HG02763 (cell line): ENCODE measurements at regions not wholly inside any gene's neighbourhood (a gene's known extent, or its start where the extent isn't known, plus 50 kb on each side); places are given as distances from the start of the nearest gene placed in this dataset.

Experiments used
- ATAC-seq: cut with Tn5 transposase; IDR thresholded peaks from one replicate; pipeline ENCODE4 v1.9.1; 2021; ENCODE audit warnings: mild to moderate bottlenecking, moderate library complexity; ENCODE audit not compliant: unreplicated experiment

DNA sequence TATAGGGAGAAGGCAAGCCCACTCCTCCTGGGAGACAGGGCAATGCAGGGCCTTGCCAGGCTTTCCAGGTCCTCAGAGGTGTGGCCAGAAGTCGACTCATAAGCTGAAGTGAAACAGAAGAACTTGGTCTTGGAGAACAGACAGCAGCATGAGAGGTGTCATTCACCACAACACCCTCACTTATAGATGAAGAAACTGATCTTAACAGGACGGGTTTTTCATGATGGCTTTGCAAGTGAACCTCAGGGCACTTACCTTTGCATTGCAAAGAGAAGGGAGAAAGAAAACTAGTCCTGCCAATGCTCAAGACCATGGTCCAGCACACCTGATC is 198.8 kb downstream of the CYRIA start:
- ATAC-seq = no peak

GRCh38 chr2:16466133-16466820 is 199.4 kb downstream of the CYRIA start:
- no peak for ATAC-seq

GRCh38 chr2:16464641-16465040 is 201.0 kb downstream of the CYRIA start:
- no peak for ATAC-seq

GRCh38 chr2:16462958-16463357 is 202.7 kb downstream of the CYRIA start:
- no peak for ATAC-seq

DNA sequence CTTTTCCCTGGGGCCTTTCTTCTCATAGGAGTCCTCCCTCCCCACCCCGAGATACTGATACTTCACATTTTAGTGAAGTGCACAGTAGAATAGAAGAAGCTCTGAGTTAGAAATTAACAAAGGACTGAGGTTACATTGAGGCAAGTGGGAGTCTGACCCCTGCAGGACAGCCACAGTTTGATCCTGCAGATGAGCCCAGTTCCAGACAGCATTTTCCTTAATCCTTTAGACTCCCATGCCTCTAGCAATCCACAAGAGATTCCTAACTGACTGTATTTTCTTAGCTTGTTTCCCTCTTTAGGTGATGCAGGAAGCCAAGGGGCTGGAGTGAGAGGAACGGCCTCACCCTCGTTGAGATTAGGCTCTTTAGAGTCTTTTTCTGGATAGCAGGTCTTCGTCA is 204.0 kb downstream of the CYRIA start:
- ATAC-seq = no peak

- ATAC-seq = no peak
Measured at GRCh38 chr2:16459606-16460005, 206.0 kb downstream of the CYRIA start.

- ATAC-seq = no peak
Measured at GRCh38 chr2:16454621-16455020, 211.0 kb downstream of the CYRIA start.

GRCh38 chr2:16452123-16452522 is 213.5 kb downstream of the CYRIA start:
- no peak for ATAC-seq

- ATAC-seq = no peak
Measured at GRCh38 chr2:16446706-16447105, 218.9 kb downstream of the CYRIA start.

- ATAC-seq = no peak
Measured at GRCh38 chr2:16442971-16443370, 222.7 kb downstream of the CYRIA start.

DNA sequence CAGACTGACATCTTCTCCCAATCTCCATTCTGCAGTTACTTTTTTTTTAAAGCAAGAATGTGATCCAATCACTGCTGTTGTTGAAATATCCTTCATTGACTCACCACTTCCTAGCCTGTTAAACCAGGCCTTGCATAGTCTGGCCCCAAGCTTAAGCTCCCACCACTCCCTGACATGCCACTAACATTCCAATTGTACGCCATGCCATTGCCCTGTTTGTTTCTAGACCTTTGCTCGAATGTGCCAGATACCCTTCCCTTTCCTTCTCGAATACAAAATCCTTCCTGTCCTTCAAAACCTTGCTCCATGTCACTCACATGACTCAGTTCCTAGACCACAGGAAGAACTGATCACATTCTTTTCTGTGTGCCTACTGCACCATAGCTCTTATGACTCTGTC is 224.2 kb downstream of the CYRIA start:
- no peak for ATAC-seq

- no peak for ATAC-seq
Measured at GRCh38 chr2:16440898-16441297, 224.7 kb downstream of the CYRIA start.

- ATAC-seq = no peak
Measured at GRCh38 chr2:16438613-16439321, 226.9 kb downstream of the CYRIA start.

DNA sequence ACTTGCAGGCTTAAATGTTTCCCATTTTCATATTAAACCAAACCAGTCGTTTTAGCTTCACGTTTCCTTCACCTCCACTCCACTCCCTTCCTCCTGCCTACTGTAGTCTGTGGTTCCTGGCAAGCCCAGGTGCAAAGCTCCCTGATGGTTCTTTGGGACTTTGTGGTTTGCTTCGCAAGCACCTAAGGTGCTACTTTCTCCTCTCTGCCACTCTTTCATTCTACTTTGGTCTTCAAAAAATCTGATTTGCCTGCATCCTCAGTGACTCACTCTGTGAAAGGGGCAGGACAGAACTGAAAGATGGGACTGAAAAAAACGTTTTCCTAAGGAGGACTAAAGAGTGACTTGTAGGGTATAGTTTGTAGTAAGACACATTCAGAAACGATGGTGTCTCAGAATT is 228.4 kb downstream of the CYRIA start:
- ATAC-seq = no peak

- no peak for ATAC-seq
Measured at GRCh38 chr2:16434393-16434792, 231.2 kb downstream of the CYRIA start.

DNA sequence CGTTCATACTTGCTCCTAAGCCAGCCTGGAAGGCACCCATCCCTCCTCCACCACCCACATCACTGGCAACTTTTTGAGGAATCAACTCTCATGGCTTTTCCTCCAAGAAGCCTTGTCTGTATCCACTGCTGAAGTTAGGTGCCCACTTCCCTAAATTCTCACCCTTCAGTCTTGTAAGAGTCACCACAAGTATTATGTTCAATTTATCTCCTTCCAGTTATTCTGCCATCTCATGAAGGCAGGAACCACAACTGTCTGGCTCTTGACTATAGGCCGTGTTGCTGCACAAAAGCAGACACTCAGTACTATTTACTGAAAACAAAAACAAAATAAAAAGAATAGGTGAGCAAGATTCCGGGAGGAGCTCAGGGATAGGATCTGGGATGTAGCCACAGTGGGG is 234.8 kb downstream of the CYRIA start:
- no peak for ATAC-seq

- no peak for ATAC-seq
Measured at GRCh38 chr2:16429431-16430145, 236.0 kb downstream of the CYRIA start.

GRCh38 chr2:16429002-16429401 is 236.6 kb downstream of the CYRIA start:
- no peak for ATAC-seq

GRCh38 chr2:16425462-16426336 is 239.9 kb downstream of the CYRIA start:
- no peak for ATAC-seq

DNA sequence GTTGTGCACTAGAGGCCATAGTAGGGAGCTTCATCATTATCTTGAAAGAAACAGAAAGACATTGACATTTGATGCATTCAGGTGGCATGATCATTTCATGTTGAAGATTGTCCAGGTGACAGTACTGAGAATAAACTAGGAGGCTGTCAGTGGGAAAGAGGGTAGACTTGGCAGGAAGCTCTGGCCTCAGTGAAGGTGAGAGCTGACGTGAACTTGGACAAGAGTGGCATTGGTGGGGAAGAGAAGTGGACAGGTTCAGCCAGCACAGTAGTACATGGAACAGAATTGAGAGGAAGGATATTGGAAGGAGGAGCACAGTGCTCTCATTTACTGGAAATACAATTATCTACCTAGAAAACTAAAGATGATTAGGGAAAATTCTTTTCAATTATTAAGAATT is 245.2 kb downstream of the CYRIA start:
- ATAC-seq = no peak

GRCh38 chr2:16417726-16418125 is 247.9 kb downstream of the CYRIA start:
- ATAC-seq = no peak
